ENCODE measurements at regions not wholly inside any gene's neighbourhood (a gene's known extent, or its start where the extent isn't known, plus 50 kb on each side); places are given as distances from the start of the nearest gene placed in this dataset.
A peak's percentile ranks its signal among the peaks of the same experiment; 100 is the strongest.
"Not testable (repeated sequence)": the region's sequence is repeated elsewhere in the genome, so short reads cannot be mapped to it uniquely, and the experiment has no call there.

- no peak for DNase-seq
Measured at GRCh38 chr2:182598626-182599025, 117.4 kb upstream of the DNAJC10 start.

GRCh38 chr2:182605166-182605565 is 110.9 kb upstream of the DNAJC10 start:
- DNase-seq: no peak

- DNase-seq: no peak
Measured at GRCh38 chr2:182606728-182607681, 109.1 kb upstream of the DNAJC10 start.

GRCh38 chr2:182608181-182608845 is 107.7 kb upstream of the DNAJC10 start:
- DNase-seq: no peak

GRCh38 chr2:182609005-182609404 is 107.1 kb upstream of the DNAJC10 start:
- DNase-seq: not testable (repeated sequence)

- DNase-seq: no peak
Measured at GRCh38 chr2:182610231-182610630, 105.8 kb upstream of the DNAJC10 start.

GRCh38 chr2:182611009-182611408 is 105.0 kb upstream of the DNAJC10 start:
- DNase-seq: no peak

- DNase-seq: no peak
Measured at GRCh38 chr2:182615036-182615435, 101.0 kb upstream of the DNAJC10 start.

- no peak for DNase-seq
Measured at GRCh38 chr2:182616471-182617393, 99.3 kb upstream of the DNAJC10 start.

- no peak for DNase-seq
Measured at GRCh38 chr2:182618672-182619079, 97.4 kb upstream of the DNAJC10 start.

GRCh38 chr2:182619276-182619675 is 96.8 kb upstream of the DNAJC10 start:
- DNase-seq: no peak

- no peak for DNase-seq
Measured at GRCh38 chr2:182621191-182621590, 94.9 kb upstream of the DNAJC10 start.

GRCh38 chr2:182621810-182622209 is 94.2 kb upstream of the DNAJC10 start:
- no peak for DNase-seq

GRCh38 chr2:182622231-182622630 is 93.8 kb upstream of the DNAJC10 start:
- no peak for DNase-seq

- DNase-seq: no peak
Measured at GRCh38 chr2:182625814-182626213, 90.2 kb upstream of the DNAJC10 start.

GRCh38 chr2:182628916-182629315 is 87.1 kb upstream of the DNAJC10 start:
- DNase-seq: no peak

- no peak for DNase-seq
Measured at GRCh38 chr2:182630207-182630606, 85.8 kb upstream of the DNAJC10 start.

GRCh38 chr2:182631299-182631698 is 84.8 kb upstream of the DNAJC10 start:
- DNase-seq: no peak

- DNase-seq: no peak
Measured at GRCh38 chr2:182634386-182634785, 81.7 kb upstream of the DNAJC10 start.

- no peak for DNase-seq
Measured at GRCh38 chr2:182636699-182637098, 79.4 kb upstream of the DNAJC10 start.

- no peak for DNase-seq
Measured at GRCh38 chr2:182638667-182639066, 77.4 kb upstream of the DNAJC10 start.

GRCh38 chr2:182639971-182640370 is 76.1 kb upstream of the DNAJC10 start:
- no peak for DNase-seq

GRCh38 chr2:182642328-182642727 is 73.7 kb upstream of the DNAJC10 start:
- DNase-seq: peak; percentile 7

Measured in NCI-H1694 (cell line).